Fibroblast of the conjunctiva (primary cell): ENCODE measurements at regions not wholly inside any gene's neighbourhood (a gene's known extent, or its start where the extent isn't known, plus 50 kb on each side); places are given as distances from the start of the nearest gene placed in this dataset.

Experiments used
- DNase-seq: peaks from one replicate; pipeline ENCODE4 v3.0.0-alpha.2; 2010; ENCODE audit warnings: low read depth

DNA sequence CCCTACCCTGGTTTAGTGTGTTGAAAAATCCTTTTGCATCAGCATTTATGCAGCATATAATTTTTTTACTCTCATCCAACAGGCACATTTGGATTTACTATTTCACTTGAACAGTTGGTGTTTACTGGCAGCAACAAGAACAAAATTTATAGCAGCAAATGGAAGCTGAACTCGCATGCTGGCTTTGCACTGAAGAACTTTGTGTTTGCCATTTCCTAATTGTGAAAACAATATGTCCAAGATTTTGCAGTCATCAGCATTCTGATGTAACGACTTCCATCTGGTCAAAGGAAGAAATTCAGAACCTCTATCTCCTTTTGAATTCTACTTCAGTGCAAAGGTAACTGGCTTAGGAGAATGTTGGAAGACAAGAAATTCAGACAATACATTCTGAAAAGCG lies 131.0 kb downstream of the DLEU7 start:
- DNase-seq, result no peak

DNA sequence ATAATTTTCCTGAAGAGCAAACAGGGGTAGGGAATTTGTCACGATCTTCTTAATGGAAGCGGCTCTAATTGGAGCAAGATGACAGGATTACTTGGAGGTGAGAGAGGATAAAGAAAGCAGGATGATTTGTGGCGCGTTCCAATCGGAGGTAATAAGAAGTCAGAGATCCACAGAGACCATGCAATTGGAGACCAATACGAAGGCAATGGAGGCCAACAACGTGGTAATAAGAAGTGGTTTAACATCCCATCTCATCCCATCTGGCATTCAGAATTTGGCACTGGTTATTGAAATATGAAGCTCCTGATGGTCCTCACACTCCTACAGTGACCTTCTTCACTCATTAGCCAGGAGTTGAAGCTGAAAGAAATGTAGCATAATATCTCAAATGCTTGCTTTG lies 130.6 kb downstream of the DLEU7 start:
- no peak for DNase-seq

DNA sequence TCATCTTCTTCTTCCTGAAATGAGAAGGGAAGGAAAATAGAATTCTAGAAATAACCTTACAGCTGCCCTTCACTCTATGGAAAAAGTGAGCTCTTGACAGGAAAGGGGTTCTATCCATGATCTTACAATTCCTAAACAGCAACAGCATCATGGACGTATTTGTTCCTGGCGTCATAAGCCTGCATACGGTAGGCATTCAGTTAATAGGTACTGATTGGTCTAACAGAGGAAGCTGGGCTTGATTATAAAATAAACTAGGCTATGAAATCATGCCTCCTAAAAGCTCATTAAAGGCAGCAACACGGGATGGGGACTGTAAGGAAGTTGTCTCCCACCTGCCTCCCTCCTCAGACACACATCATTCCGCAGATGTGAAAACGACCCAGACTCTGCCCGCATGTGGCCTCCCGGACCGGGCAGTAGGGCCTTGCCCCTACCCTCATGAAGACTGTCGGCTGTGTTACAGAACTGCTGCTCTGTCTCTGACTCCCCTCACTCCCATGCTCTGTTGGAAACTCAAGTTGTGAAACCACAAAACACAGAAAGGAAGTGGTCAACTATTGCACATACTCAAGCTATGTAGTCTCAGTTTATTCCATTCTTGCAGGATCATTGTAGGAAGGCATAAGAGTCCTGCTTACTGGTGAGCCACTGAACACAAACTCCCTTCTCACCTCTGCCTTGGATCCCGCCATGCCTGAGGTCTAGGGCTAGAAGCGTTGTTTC lies 129.8 kb downstream of the DLEU7 start:
- no peak for DNase-seq

DNA sequence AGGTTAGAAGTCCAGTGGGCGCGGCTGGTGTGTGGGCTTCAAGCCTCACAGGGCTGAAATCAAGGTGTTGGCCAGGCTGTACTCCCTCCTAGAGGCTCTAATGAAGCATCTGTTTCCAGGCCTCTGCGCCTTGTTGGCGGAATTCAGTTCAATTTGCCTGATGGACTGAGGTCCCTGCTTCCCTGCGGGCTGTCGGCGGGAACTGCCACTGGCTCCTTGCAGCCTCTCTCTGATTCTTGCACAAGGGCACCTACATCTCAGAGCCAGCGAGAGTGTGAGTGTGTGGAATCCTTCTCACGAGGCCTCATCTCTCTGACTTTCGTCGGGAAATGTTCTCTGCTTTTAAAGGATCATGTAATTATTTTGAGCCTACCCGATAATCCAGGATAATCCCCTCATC lies 128.6 kb downstream of the DLEU7 start:
- DNase-seq, result no peak

DNA sequence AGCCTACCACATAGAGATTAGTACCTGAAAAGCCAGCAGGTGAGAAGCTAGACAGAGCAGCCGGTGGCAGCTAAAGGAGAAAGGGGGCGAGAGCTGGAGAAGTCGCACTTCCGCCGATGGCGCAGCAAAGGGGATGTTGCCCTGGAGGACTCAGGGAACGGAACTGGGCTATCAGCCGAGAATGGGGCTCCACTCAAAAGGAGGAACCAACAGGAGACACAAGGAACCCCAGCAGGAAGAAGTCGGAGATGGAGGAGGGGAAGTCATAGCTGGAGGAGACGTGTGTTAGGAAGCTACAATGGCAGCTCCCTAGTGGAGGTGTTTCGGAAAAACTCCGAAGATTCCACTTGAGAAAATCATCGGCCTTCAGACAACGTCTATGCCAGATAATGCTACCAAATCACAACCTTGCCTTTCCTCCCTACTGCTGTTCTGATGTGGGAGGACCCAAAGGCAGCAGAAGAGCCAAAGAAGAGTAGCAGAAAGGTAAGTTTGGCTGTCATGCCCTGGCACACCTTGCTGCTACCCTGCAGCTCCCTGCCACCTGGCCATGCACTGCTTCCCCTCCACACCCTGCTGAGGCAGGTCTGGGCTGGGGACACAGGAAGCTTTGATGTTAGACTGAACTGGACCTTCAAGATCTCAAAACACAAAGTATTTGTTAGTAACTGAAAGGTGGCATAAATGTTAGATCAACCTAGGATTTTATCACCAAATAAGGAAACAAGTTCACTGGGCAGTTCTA lies 127.9 kb downstream of the DLEU7 start:
- no peak for DNase-seq

DNA sequence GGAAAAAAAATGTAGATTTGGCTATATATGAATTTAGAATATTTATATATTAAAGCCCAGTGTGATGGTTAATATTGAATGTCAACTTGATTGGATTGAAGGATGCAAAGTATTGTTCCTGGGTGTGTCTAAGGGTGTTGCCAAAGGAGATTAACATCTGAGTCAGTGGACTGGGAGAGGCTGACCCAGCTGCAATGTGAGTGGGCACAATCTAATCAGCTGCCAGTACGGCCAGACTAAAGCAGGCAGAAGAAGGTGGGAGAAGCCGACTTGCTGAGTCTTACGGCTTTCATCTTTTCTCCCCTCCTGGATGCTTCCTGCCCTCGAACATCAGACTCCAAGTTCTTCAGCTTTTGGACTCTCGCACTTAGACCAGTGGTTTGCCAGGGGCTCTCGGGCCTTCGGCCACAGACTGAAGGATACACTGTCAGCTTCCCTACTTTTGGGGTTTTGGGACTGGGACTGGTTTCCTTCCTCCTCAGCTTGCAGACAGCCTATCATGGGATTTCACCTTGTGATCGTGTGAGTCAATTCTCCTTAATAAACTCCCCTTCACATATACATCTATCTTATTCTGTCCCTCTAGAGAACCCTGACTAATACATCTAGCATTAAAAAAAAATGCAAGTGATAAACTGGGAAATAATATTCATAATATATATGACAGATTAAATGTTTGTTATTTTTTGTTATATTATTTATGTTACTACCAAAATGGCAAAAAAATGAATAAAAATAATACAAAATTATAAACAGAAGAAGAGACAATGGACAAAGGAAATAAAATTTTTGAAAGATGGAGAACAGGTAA lies 122.4 kb downstream of the DLEU7 start:
- DNase-seq, result no peak

DNA sequence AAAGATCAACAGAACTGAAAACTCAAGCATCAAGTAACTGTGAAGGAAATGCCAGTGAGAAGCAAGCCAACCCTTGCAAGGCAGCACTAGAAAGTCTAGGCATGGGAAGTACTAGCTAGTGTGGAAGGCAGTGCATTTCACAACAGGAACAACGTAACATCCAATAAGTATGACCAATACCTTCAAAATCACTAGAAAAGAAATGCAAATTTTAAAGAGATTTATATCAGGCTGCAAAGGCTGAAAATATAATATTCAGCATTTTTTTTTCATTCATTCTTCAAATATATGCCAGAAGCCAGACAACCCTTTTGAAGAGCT lies 121.9 kb downstream of the DLEU7 start:
- DNase-seq, result no peak

DNA sequence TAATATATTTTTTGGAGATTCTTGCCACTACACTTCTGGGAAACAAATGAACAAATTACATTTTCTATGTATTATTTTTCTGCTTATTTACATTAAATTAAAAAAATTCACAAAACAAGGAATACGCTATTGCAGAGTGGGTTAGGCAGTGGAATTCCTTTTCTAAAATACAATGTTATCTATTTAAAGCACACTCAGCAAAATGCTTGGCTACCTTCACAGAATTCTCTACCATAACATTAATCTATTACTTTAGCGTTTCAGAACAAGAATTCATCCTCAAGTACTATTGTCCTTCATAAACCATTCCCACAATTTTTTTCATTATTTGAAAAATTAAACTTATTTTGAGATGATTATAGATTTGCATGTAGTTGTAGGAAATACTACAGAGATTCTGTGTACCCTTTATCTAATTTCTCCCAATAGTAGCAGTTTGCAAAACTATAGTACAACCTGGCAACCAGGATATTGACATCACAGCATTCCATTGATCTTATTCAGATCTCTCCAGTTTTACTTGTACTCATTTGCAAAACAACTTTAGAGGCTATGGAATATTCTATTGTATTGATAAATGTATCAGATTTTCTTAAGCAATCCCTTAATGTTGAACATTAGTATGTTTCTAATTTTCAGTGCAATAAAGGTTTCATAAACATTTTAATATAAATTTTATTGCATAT lies 120.9 kb downstream of the DLEU7 start:
- DNase-seq, result no peak

DNA sequence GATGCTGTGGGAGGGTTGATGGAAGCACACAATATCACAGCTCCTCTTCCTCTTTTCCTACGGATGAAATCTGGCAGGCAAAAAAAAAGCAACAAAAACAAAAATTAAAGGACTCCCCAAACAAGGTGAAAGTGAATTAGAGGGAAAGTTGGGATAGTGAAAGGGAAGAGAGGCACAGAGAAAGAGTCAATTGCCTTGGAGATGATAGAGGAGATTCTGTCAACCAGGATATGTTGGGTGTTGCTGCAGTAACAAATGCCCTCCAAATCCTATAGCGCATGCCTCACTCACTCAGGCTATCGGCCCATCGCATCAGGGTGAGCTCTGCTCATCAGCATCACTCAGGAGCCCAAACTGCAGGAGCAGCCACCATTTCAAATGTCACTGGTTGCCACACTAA lies 119.1 kb downstream of the DLEU7 start:
- DNase-seq, result no peak

DNA sequence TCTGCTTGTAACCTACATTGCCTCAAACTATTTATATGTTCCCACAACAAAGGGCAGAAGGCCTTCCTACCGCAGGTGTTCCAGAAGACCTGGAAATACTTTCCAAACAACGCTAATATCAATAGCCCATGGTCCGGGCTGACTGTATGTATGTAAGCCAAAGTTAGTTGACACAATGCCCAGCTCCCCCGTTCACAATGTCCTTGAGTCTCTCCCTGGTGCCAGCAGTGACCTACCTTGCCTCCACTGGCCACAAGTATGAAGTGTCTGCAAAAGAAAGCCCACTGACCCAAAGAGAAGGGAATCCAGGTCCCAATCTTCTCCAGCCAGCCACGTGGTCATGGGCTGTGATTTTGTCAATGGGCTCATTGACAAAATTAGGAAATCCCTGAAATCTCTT lies 118.6 kb downstream of the DLEU7 start:
- no peak for DNase-seq

DNA sequence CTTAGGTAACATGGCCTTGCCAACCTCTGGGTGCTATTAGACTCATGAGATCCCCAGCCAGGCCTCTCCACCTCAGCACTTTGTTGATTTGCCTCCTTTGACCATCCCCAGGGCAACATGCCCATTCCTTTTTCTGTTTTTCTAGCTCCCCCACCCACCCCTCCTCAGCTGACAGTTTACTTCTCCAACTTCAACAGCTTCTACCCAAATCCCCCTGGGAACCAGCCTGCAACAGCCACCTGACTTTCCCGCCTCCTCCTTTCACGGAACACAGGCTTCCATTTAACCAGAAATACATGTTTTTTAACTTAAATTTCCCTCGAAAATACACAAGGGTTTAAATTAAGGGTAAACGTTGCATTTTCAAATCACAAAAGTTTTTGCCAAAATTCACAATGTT lies 117.3 kb downstream of the DLEU7 start:
- DNase-seq, result no peak

DNA sequence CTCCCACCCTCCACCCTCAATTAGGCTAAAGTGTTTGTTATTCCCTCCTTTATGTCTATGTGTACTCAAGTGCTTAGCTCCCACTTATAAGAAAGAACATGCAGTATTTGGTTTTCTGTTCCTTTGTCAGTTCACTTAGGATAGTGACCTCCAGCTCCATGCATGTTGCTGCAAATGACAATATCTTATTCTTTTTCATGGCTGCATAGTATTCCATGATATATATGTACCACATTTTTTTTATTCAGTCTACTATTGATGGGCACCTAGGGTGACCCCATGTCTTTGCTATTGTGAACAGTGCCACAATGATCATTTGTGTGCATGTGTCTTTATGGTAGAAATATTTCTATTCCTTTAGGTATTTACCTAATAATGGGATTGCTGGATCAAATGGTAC lies 114.3 kb downstream of the DLEU7 start:
- no peak for DNase-seq

DNA sequence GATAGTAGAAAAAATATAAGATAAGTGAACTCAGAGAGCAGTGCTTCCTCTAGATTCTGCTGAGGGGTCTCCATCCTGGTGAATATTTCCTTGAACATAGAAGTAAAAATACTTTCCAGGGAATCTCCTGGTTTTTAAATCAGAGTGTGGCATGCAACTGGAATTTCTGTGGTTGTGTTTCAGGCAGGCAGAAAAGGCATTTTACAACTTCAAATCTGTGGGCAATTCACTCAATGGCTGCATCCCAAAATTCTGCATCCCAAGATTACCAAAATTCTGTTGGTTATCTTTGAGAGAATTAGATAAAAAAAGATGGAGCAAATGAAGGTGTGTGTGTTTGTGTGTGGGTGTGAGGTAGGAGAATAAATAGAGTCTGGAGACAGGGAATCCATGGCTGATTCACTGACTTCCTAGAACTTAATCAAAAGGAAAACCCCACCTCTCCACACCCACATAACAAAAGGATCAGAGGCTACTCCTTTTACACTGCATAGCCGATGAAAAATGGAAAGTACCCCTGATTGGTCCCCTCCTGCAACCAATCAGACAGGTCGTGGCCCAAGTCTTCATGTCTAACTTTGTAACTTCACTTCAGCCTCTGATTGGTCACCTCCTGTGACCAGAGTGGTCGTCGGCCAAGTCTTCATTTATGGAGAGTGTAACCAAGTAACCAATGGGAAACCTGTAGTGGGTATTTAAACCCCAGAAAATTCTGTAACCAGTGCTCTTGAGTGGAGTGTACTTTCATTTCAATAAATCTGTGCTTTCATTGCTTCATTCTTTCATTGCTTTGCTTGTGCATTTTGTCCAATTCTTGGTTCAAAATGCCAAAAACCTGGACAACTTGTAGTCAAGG lies 112.8 kb downstream of the DLEU7 start:
- DNase-seq, result no peak

DNA sequence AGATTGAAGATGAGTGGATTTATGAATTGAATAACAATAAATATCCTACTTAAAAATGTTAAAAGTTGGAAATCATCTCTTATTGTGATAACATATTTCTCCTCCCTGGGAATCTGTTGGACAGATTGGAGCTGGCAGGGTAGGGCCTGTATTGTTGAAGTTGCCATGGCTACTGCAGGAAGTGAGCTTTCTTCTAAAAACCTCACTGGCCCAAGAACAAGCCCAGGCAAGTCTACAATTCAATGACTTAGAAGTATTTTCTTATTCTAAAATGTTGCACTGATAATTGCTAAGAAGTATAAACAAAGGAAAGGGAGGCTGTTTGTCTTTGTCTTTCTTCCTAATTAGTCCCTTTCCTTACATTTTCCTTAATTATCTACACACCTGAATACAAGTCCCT lies 112.1 kb downstream of the DLEU7 start:
- DNase-seq, result peak; percentile 14

DNA sequence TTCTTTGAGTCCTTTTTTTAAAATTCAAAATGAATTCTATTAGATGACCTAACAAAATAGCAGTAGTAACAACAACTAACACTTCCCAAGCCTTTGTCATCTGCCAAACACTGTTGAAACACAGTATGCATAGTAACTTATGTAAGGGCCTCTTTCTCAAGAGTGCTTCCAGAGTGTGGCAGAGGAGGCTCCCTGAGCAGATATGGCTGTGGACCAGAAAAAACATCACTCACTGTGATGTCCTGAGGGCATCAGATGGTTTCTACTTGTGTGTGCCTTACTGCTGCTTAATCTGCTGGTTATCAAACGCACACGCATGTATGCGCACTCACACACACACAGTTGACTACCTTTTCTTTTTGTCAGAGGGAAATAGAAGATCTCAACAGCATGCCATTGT lies 110.8 kb downstream of the DLEU7 start:
- peak; percentile 62 for DNase-seq

DNA sequence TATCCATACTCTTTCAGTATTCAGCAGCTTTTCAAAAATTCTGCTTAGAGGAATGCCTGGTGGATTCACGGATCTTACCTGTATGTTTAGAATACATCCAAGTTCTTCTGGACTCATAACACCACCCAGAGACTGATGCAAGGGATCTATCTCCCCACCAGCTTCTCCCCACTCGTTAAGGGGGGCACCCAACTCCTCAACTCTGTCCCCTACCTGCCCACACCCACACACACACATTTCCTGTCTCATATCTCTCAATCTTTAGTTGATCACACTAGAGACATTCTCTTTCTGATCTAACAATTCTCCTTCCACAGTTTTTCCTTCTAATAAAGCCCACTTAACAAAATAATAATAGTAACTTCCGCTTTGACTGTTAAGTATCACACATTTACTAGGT lies 110.1 kb downstream of the DLEU7 start:
- DNase-seq, result no peak

DNA sequence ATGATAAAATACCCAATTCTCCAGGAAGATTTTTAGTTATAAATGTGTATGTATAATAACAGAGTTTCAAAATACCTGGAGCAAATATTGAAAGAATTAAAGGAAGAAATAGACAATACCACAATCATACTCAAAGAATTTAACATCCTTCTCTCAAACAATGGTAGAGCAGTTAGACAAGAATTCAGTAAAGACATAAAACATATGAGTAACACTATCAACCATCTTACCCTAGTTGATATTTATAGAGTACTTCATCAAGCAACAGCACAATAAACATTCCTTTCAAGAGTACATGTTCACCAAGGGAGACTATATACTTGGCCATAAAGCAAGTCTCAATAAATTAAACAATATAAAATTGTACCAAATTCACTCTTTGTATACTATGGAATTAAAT lies 108.4 kb downstream of the DLEU7 start:
- no peak for DNase-seq

DNA sequence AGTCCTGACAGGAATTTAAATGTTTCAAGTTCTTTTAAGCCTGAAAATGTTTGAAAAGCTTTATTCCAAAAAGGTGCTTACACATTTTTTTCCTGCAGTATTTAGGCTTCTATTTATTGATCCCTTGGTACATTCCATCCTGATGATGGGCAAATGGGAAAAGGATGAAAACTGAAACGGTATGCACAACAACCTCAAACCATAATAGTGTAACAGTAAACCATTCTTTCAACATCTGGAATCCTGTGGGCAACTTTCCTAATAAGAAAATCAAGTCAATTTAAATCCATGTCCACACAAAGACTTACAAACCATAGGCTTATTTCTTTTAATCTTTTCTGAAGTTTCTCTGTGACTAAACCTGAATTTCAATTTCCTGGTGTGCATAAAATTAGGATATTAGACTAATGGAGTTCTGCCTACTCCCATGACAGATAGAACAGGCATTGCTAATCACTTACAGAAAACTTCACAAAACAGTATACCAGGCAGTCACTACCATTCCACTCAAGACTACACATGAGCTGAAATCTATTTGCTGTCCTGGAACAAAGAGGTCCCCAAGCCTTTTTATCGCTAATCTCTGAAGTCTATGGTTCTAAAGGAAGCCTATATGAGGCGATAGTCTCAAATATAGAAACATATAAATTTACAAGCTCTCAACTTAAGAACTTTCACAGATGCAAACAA lies 103.3 kb downstream of the DLEU7 start:
- DNase-seq, result no peak

DNA sequence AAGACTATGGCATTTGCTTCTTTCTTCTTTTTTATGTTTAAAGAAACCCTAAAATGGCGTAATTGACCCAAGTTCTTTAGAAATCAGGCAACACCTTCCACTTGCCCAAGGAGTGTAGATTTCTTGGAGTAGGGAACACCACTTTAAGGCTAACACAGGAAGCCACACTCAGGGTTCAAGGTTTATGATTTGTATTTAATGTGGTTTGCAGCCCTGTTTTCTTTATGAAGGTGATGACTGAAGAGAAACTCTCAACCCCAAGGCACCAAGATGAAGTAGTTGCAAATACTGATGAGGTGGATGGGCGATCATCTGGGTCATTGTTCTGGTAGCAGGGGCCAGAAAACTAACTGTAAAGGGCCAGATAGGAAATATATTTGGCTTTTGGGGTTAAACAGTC lies 101.1 kb downstream of the DLEU7 start:
- no peak for DNase-seq

DNA sequence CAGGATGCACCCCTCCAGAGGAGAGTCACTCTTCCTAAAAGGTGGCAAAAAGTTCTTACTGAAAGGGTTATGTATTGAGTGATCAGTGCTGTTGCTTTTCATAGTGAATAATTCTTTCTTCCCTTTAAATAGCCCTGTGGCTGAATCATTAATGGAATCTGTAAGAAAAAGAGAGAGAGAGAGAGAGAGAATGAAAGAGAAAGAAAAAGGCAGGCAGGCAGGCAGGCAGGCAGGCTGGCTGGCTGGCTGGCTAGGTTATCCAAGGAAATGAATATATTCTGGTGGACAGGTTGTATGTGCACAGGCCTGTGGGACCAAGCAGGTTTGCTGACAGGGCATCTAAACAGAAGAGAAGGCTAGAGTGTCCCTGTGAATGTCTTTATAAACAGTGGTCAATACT lies 100.5 kb downstream of the DLEU7 start:
- no peak for DNase-seq

DNA sequence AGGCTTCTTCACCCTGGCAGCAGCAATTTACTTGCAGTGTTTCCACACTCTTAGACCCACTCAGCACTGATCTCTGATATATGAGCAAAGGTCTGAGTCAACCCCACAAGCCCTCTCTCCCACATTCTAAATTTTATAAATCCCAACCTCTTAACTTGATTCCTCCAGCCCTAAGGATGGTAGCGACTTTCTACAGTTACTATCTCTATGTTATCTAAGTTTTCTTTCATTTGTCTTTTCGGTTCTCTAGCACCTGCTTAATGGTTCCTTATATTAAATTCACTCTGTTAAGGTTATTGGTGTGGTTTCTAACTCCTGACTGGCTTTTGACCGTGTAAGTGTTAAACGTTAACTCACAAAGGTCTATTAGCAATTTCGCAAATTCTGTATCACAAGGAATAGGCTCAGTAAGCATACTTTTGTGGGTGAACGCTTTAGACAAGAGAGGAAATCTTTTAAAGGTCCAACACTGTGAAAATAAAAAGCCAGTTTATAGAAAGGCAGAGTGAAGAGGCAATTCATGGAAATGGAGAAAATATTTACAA lies 99.3 kb downstream of the DLEU7 start:
- DNase-seq, result no peak
